HG03175 (cell line): ENCODE measurements at regions not wholly inside any gene's neighbourhood (a gene's known extent, or its start where the extent isn't known, plus 50 kb on each side); places are given as distances from the start of the nearest gene placed in this dataset.

Source experiments
- ATAC-seq: cut with Tn5 transposase; IDR thresholded peaks from one replicate; pipeline ENCODE4 v1.9.1; 2021; ENCODE audit warnings: mild to moderate bottlenecking, moderate library complexity; ENCODE audit not compliant: unreplicated experiment

DNA sequence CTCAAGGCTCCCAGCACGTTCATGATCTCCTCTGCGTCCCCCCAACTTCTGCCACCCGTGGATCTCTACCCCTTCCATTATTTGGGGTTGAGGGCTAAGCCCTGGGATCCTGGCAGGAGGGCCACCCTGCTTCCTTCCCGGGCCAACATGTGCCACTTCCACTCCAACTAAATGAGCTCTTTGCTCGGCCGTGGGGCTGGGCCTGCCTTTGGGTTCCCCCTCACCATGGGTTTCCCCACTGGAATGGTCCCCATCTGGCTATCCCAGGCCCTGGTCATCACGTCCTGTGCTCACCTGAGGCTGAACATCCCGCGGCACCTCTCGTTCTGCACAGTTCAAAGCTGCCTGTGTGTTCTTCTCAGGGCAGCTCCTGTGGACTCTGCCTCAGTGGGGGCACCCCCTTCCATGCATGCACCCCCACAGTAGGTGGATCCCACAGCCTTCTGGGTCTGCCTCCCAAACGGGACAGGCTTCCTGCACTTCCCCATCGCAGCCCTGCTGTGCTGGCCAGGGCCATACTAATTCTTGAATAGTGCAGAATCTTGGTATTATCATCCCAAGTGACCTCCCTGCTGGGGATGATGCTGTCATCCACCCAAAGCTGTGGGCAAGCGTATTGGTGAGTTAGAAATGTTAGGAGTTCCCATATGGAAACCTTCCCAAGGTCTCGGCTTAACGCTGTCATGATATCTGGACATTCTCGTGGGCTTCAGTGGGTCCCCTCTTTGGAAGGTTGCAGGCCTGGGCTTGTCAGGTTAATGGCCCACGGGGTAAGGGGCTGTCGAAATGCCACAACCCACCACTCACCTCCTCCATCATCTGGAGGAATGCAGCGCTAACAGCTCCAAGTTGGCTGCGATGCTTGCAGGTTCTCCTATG is 150.5 kb upstream of the TWIST2 start:
- ATAC-seq, result no peak

DNA sequence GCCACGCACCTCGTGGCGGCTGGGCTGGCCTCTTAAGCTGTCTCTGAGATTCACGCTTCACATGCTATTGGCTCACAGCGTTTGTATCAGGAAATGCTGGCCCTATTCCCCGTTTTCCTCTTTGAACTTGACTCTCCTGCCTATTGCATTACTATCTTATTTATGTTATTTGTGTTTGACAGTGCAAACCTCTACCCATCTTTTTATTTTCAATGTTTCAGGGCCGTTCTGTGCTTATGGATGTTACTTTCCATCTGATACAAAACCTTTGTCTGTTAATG is 149.9 kb upstream of the TWIST2 start:
- ATAC-seq, result no peak

DNA sequence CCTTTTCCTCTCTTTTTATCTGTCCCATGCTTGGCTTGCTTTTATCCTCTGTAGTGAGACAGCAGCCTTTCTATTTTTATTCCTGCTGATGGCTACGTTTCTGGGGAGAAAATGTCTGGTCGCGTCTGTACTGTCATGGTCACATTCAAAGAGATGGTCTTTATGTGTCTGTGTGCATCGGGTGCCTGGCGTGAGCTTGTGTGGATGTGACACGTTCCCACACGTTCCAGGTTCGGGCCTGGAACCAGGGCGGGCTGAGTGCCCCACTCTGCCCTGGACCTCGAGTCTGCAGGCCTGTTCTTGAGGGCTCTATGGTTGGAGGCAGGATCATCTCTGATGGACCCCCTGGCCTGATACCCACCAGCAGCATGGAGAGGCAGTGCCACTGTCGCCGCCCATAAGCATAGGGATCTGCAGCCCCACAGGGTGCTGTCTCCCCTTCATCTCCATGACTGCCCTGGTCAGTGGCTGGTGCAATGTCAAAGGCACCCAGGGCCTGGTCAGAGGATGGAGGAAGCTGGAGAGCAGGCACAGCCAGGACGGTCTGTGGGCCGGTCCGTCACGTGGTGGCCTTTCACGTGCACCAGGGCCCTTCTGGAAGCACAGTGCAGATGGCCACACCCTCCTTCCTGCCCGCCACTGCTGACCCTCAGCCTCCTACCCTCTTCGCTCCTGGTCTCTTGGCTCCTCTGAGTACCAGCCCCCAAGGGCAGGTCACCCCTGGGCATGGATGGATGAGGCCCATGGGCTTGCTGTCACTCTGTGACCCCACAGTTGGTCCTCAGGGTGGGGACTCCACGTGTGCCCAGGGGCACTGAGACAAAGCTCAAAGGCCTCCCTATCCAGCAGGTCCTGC is 149.2 kb upstream of the TWIST2 start:
- ATAC-seq, result no peak

DNA sequence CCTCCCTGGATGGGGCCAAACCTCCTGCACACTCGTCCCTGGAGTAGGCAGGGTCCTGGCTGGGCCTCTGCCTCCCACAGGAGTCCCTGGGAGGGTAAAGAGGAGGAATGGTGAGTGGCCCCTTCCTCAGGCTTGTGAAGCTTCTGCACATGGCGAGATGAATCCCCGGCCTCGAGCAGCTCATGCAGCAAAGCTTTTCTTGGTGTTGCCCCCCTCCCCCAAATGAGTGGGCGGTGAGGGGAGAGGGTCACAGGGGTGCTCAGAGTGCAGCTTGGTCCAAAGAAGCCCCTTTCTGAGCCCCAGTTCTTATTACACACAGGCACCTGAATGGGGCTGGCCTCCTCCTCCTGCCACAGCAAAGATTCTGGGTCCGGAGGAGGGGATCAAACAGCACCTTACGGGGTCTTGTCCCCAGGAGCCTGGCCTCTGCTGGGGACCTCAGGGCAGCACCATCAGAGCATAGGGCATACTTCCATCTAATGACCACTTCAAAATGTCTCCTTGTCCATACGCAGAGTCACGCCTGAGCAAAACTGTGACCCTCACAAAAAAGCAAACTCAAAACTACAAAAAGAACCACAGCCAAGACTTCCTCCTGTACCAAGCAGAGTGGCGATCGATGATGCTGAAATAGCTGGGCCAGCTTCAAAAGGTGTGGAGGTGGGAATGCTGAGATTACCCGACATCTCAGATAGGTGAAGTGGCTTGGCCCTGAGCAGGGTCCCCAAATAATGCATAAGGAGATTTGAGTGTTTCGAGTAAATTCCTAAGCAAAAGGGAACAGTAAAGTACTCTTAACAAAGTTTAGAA is 148.4 kb upstream of the TWIST2 start:
- ATAC-seq, result no peak

DNA sequence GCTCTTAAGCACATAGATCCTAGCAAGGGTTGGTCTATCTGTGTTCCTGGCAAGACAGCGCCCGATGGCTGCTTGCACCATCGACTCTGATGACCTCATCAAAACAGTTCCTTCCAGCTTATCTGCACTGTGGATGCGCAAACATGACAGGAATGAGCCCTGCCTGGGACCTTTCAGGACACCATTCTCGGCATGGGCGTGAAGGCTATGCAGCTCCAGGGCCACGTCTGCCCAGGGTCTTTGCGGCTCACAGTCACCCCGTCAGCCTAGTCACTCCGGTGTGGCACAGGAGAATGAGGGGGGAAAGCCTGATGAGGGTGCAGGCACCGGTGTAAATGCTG is 147.8 kb upstream of the TWIST2 start:
- no peak for ATAC-seq

DNA sequence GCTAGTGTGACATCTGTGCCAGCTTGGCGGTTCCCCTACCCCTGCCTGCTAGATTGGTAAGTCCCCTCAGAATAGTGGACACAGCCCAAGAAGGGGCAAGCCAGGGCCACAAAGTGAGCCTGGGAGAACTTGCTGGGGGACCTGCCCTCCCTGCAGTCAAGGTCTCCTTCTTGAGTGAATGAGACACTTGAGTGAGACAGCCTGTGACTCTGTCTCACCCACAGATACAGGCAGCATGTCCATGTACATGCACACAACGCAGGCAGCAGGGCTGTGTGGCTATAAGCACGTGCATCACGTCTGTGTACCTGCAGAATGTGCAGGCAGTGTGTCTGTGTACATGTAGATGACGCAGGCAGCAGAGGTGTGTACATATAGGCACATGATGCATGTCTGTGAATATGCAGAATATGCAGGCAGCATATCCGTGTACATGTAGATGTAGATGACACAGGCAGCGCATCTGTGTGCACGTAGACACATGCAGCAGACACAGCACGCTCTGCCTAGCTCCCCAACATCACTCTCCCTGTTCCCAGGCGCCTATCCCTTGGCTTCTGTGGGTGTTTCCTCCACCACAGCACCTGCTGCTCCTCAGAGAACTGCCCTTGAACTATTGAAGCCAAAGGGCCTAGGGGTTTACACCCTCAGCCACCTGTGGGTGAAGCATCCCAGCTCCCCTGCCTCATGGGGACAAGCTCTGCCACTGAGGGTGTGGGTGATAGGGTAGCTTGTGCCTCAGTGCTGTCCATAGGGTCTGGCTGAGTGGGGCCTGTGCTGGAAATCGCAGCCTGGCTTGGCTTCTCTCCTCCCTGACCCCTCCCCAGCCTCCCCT is 147.2 kb upstream of the TWIST2 start:
- no peak for ATAC-seq

DNA sequence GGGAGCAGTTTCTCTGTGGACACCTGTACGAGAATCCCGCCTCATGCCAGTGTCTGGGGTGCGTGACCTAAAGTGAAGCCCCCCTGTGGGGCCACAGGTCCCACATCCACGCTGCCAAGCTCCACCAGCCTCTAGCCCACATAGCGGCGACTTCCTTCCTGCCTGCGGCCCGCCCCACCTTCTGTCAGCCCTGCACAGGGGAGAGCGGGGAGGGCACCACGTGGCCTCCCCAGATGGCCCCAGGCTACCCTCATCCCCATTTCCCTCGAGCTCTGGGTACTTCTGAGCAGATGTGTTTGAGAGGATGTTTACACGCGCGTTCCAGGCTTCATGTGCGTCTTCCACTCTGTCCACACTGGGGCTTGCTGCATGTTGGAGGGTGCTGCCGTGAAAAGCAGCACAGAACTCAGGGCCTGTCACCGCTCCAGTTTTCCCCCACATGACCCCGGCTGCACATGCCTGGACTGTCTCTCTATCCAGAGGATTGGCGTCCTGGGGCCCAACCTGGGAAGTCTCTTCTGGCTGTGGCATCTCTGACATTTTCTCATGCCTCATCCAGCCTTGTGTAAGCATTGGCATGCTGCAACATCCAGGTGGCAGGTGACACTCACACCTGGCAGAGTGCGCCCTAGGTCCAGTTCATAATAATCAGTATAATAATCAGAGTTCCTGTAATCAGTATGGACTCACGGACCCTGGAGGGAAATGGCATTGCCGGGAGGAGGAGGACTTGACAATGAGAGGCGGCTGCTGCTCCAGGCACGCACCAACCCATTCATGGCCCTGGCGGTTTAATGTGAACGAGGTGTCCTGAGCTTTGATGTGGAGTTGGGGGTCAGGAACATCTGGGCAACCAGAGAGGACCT is 146.3 kb upstream of the TWIST2 start:
- ATAC-seq, result no peak

DNA sequence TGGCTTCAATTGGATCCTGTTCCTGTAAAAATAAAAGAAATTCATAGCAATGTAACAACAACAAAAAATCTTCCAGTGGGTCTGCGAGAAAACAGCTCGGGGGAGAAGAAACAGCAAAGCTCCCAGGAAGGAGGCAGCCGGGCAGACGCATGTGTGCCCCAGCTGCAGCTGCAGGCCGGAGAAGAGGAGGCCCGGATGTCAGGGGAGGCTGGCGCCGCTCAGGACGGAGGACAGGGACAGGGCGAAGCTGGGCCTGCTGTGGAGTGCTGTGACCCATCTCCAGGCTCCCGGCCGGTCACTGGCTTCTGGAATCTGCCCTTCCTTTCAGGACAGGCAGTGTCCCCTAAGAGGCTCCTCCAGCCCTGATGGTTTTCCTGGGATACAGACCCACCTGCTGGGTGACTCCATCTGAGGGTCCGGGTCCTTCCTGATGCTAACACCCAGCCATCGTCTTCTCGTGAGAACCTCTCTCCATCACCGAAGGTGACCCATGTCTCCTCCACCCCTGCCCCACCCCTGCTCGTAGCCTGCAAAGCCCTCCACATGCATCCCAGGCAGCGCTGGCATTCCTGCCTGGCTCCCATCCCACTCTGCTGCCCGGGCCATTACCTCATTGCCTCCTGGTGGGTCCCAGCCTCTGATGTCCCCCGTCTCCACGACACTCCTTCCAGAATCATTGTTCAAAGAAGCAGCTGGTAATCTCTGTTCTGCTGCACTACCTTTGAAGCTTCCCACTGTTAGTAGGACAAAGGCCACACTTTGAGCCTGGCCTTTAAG is 145.4 kb upstream of the TWIST2 start:
- no peak for ATAC-seq

DNA sequence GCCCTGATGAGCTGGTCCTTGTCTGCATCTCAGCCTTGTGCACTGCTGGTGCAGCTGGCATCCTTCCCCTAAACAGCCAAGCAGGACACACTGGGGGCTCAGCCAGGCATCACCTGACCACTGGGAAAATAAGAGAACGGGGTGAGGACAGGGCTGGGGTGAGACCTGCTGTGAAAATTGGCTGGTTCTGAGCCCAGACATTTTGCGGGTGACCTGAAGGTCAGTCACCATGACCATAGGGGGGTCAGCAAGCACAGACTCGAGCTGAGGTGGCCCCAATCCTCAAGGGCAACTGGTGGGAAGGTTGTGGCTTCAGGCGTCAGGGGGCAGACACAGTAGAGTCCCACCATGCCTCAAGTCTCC is 144.9 kb upstream of the TWIST2 start:
- no peak for ATAC-seq

DNA sequence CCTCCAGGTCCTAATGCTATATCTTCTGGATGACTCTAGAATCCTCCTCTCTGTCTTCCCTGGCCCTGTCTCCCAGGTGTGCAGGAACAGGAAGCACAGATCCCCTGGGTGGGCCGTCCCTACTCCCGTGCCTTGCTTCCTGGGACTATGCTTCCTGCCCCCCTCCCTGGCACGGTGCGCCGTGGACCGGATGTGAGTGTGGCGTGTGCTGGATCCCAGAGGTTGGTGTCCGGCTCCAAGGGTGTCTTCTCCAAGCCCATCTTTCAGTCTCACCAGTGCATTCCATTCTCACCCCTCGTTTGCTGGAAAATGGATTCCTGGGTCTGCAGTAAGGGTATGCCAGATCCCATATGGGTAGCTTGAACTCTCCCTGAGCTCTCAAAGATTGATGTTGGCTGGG is 144.4 kb upstream of the TWIST2 start:
- no peak for ATAC-seq

DNA sequence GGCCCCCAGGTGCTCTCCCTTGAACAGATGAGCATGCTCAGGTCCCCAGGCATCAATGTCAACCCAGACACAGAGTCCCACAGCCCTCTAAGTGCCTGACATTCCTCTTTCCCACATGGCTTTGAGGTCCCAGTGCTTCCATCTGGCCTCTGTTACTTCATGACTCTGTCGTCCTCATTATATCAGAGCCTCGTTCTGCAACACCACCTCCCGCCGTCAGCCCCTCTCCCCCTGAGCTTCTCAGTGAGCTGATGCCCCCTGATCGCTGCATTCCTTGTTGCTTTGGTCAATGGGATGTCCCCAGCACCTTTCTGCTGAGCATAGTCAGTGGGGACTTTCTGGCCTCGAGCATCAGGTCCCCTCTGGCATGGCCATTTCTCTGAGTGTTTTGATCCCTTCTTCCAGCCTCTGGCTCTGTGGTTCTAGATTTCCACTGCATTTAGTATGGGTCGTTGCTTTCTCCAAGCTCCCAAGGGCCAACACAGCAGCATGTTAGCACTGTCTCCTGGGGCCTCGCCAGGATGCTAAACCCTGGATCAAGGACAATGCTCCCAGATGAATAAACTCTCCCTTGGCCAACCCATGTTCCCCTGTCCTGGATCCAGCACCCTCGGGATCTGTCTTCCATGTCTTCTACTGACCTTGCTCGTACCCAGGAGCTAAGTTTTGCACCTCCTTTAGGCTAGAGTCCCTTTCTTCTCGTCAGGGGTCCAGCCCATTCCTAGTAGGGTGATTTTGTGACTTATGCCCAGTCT is 143.2 kb upstream of the TWIST2 start:
- ATAC-seq, result no peak

DNA sequence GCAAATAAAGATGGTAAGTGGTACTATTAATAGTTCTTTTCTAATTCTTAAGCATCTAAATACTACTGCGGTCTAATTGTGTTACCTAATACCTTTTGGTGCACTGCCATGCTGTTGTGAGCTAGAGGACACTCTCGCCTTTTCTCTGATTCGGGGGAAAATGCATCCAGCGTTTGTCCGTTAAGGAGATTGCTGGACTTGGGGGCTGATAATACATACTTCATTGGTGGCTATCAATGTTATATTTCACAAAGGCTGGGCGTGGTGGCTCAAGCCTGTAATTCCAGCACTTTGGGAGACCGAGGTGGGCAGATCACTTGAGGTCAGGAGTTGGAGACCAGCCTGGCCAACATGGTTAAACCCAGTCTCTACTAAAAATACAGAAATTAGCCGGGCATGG is 141.7 kb upstream of the TWIST2 start:
- no peak for ATAC-seq

DNA sequence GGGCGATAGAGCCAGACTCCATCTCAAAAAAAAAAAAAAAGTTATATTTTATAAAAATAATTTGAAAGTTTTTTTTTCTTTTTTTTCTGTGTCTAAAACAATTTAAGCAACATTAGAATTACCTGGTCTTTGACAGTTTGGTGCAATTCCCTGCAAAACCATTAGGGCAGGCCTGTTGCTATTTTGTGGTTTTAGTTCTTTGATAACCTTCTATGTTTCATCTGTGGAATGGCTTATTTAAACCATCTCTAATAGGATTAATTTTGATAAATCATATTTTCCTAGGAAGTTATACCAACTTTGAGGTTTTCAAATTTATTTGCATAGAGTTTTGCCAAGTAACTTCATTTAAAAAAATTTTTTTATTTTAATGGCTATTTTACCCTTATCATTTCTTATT is 141.2 kb upstream of the TWIST2 start:
- no peak for ATAC-seq

DNA sequence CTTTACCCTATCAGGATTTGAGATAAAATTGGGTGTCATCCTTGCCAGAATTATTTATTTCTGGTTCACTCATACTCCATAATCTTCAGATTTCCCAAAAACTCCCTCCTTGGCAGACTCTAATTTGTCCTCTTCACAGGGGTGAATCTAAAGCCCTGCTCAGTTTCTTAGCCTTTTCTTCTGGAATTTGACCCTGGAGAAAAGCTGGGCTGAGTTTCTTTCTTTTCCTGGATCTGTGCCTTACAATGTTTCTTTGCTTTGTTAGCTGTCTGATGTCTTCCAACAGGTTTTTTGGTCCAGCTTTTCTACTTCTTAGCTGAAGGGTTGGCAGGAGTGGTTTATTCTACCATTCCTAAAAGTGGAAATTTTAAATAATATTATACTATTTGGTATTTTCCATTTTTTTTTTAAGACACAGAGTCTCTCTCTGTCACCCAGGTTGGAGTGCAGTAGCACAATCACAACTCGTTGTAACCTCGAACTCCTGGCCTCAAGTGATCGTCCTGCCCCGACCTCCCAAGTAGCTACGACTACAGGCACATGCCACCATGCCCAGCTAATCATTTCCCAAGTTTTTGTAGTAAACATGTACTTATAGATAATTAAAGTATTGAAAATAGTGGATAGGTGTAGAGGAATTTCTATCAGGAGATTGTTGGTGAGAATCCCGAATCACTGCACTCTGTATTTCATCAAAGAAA is 138.4 kb upstream of the TWIST2 start:
- ATAC-seq, result no peak

DNA sequence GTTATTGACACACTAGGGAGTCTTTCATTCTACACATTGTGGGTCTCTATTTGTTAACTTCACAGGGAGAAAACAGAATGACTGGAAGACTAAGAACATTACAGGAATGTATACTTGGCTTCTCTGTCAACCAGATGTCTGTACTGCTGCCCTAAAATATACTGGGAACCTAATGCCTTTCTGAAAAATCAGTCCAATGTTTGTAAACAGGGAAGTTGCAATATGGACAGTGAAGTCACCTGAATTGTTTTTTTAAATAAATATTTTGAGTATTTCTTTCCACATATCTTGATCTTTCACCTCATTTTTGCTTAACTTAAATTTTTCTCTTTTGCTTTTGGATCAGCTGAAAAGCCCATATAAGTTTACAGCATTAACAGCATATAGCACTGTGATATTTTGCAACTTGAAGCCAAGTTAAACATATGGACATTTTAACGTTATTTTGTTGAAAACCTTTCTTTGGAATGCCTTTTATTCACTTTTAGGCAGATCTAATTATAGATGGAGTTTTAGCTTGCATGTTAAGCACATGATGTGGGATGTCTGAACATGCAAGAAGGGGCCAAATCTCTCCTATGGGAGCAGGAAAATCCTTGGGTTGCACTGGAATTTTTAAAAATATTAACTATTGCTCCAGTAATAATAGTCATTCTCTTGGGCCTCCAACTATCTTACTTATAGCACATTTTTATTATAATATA is 137.7 kb upstream of the TWIST2 start:
- ATAC-seq, result no peak

DNA sequence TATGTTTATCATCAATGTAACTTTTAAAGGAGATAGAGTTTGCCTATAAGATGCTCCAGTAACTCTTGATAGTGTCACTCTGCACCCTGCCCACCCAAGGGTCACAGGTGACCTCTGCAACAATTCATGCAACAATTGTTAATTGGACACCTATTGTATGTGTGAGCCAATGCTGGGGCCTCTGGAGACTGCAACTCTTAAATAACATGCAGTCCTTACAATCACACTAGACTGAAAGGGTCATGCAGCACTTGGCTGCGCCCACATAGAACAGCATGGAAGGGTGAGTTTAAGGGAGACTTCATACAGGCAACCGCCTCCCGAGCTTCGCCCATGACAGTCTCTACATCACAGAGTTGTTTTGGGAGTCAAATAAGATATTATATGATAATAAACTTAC is 137.1 kb upstream of the TWIST2 start:
- no peak for ATAC-seq

DNA sequence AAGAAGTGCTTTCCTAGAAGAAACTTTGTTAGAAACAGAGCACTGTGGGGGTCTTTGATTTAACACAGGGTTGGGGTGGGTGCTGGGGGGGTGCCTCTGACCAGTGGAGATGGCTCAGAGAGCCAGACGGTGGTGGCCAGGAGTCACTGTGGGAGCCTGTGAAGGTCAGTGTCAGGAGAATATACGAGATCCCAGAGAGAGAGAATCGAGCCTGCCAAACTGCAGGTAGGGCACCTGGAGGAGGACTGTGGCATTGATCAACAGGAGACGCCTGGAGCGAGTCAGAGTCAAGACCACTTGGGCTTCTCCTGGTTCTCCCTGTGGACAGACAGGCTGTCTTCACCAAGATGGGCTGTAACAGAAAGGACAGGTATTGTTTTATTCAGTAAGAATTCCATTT is 136.5 kb upstream of the TWIST2 start:
- ATAC-seq, result no peak
